GM19395 (cell line): ENCODE measurements at regions not wholly inside any gene's neighbourhood (a gene's known extent, or its start where the extent isn't known, plus 50 kb on each side); places are given as distances from the start of the nearest gene placed in this dataset.

Source experiments
- ATAC-seq: cut with Tn5 transposase; IDR thresholded peaks from one replicate; pipeline ENCODE4 v1.9.1; 2021; ENCODE audit warnings: mild to moderate bottlenecking, moderate library complexity; ENCODE audit not compliant: unreplicated experiment

DNA sequence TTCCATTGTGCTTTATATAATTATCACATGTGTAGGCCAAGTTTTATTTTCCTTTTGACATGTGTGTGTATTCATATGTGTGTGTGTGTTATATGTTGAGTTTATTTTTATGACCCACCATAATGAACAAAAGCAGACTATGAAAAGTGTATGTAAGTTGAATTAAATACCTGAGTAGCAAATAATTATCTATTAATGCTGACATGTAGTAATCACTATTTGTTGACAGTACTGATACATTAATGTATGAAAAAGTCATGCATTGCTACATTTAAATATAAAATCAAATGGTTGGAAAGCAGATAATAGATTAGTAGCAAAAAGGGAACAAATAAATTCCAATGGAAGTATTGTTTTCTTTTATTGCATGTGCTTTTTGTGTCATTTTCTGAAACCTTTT, 1948.5 kb upstream of the PCDH20 start:
- no peak for ATAC-seq

DNA sequence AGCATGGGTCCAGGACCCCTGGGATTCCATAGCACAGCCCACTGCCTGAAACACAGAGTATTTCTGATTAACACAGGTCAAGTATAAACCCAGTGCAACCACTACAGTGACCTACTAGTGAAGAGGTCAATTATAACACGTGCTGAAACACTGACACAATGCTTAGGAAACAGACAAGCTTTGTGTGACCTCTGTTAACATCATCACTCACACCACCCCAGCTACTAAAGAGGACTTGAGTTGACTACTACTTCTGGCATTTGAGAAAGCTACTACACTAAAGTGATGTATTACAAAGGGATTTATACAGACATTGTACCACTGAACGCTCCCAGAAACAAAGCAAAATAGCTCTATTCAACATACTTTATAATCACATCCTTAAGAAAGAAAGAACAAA, 1935.9 kb upstream of the PCDH20 start:
- no peak for ATAC-seq

DNA sequence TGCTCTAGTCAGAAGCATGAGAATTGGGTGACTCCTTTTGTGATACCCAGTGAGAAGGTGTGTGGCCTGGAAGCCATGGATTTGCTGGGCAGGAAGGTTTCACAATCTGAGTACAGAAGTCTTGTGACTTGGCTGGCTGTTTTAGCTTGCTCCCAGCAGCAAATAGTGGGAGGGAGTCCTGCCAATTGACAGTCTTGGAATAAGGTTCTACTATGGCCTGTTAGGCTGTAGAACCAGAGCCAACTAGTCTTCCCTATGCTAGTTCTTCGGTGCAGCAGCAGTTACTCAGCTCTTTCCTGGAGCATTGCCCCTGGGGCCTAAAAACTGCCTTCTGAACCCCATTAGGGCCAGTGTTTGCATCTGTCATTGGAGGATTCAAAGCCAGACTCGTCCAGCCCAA, 1935.4 kb upstream of the PCDH20 start:
- ATAC-seq = no peak

DNA sequence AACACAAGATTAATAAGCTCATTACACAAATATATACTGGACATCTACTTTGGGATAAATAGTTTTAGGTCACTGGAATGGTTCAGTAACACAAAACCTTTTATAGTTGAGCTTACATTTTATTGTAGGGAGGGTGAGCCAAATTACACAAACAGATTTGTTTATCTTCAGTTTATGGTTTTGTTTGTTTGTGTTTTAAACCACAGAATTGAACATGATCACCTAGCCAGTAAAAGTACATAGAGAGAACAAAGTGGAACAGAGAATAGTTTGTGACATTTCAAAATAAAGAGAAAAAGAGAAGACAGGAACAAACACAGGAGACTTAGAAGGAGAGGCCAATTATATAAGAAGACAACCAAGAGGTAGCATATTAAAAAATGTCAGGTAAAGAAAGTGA, 1930.2 kb upstream of the PCDH20 start:
- no peak for ATAC-seq

DNA sequence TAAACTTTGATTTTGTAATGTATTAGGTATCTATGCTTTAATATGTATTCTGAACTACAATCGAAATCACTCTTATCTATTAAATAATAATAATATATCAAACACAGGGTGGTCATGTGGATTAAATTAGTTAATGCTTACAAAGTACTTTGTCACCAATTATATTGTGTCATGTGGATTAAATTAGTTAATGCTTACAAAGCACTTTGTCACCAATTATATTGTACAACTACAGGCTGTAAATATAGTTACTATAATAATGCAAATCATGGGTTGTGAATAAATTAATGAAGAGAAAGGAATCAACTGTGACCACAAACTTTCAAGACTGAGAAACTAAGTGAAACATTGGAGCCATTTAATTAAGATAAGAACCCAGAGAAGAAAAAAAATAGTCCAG, 1929.1 kb upstream of the PCDH20 start:
- no peak for ATAC-seq

DNA sequence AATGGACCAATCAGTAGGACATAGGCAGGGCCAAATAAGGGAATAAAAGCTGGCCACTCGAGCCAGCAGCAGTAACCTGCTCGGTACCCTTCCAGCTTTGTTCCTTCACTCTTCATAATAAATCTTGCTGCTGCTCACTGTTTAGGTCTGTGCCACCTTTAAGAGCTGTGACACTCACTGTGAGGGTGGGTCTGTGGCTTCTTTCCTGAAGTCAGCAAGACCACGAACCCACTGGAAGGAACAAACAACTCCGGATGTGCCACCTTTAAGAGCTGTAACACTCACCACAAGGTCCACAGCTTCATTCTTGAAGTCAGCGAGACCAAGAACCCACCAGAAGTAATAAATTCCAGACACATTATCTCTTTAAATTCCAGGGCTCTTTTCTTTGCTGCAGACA, 1922.3 kb upstream of the PCDH20 start:
- ATAC-seq = no peak

DNA sequence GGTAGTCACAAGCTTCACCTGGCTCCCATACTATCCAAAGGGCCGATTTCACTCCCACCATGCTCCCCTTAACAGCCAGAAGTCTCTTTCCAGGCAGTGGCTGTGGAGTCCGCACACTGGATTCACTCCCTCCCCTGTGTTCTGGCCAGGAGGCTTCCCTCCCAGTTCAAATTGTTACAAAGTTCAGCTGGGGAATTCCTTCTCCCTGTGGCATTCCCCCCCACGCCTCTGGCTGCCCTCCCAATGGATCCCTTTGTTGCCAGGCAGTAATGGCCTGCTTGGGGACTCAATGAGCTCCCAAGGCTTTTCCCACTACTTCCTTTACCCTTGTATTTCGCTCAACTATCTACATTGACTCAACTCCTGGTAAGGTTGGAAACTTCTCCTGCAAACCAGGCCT, 1921.4 kb upstream of the PCDH20 start:
- no peak for ATAC-seq

DNA sequence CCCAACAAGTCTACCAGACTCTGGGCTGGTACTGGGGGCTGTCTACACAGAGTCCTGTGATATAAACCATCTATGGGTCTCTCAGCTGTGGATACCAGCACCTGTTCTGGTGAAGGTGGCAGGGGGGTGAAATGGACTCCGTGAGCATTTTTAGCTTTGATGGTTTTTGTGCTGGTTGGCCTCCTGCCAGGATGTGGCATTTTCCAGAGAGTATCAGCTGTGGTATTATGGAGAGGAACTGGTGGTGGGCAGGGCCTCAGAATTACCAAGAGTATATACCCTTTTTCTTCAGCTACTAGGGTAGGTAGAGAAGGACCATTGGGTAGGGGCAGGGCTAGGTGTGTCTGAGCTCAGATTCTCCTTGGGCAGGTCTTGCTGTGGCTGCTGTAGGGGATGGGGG, 1920.9 kb upstream of the PCDH20 start:
- no peak for ATAC-seq

DNA sequence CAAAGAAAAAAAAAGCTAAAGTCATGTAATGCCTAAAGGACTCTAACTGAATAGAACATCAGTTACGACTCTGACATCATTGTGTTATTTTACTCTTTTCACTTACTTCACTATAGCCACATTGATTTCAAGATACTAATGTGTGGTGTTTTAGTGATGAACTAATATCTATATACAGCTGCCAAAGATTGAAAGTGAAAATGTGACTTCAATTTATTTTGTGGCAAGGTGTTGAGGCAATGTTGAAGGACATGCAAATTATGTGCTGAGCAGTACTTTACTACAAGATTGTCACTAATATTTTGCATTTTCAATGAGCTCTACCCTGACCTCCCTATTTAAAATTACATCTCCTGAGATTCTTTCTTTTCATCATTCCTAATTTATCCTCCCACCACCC, 1911.9 kb upstream of the PCDH20 start:
- no peak for ATAC-seq

DNA sequence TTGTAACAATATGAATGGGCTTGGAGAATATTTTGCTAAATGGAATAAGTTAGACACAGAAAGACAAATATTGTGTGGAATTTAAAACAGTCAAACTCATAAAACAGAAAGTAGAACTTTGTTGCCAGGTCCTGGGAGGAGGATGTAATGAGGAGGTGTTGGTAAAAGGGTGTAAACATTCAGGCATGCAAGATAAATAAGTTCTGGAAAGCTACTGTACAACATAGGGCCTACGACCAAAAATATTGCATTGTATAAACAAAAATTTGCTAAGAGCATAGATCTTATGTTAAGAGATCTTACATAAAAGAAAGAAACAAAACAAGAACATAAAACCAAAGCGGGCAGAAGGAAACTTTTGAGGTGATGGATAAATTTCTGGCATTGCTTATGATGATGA, 1907.8 kb upstream of the PCDH20 start:
- ATAC-seq = no peak

DNA sequence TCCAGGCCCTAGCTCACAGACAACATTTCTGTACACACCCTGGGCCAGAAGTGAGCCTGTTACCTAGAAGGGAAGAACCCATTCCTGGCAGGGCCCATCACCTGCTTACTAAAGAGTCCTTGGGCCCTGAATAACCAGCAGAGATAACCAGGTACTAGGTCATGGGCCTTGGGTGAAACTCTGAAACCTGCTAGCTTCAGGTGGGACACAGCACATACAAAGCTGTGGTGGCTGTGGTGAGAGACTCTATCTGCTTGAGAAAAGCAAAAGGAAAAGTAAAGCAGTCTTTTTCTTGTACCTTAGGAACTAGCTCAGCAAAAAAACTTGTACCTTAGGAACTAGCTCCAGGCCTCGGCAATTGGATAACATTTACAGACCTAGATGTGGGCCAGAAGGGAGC, 1895.9 kb upstream of the PCDH20 start:
- ATAC-seq = no peak

DNA sequence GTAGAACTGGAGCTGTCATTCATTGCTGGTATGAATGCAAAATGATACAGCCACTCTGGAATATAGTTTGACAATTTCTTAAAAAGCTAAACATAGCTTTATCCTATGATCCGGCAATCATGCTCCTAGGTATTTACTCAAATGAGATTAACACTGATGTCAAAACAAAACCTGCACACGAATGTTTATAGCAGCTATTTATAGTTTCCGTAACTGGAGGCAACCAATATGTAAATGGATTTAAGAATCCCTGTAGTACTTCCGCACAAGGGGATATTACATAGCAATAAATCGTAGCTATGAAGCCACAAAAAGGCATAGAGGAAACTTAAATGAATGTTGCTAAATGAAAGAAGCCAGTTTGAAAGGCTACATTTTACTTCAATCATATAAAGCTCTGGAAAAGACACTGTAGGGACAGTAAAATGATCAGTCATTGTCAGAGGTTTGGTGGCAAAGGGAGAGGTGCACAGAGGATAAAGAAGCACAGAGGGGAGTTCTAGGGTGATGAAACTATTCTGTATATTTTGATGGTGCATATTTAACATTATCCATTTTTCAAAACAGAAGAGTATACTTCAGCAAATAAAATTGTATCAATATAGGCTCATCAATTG, 1893.0 kb upstream of the PCDH20 start:
- no peak for ATAC-seq

DNA sequence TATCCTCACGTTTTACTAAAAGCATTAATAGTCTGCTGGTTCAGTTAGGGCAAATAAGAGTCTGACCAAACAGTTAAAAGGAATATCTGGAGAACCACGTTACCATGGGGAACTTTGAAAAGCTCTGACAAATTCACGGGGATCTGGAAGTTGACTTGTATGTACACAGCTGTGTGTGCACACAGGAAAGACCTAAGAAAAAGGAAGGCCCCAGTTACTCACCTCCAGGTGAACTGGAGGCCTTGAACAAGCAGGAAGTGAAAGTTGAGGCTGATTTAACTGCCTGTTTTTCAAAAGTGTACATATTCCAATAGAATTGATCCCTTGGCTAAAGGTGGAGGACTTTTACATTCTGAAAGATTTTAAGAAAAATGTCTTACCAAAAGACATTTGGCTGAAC, 1891.6 kb upstream of the PCDH20 start:
- no peak for ATAC-seq

DNA sequence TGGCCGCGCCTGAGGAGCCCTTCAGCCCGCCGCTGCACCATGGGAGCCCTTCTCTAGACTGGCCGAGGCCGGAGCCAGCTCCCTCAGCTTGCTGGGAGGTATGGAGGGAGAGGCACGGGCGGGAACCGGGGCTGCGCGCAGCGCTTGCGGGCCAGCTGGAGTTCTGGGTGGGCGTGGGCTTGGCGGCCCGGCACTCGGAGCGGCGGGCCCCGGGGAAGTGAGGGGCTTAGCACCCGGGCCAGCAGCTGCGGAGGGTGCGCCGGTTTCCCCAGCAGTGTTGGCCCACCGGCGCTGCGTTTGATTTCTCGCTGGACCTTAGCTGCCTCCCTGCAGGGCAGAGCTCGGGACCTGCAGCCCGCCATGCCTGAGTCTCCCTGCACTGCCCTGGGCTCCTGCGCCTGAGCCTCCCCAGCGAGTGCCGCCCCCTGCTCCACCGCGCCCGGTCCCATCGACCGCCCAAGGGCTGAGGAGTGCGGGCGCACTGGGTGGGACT, 1890.0 kb upstream of the PCDH20 start:
- no peak for ATAC-seq

DNA sequence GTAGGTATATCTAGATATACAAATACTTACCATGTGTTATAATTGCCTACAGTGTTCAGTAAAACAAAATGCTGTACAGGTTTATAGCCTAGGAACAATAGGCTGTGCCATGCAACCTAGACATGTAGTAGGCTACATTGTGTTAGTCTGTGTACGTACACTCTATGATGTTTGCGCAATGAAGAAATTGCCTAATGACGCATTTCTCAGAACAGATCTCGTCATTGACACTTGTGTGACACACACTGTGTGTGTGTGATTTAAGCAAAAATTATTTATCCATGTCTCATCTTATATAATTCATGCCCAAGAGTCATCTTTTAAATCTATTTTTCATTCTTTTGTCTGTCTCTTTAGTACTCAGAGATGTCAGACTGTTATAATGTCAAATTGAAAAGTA, 1888.8 kb upstream of the PCDH20 start:
- no peak for ATAC-seq

DNA sequence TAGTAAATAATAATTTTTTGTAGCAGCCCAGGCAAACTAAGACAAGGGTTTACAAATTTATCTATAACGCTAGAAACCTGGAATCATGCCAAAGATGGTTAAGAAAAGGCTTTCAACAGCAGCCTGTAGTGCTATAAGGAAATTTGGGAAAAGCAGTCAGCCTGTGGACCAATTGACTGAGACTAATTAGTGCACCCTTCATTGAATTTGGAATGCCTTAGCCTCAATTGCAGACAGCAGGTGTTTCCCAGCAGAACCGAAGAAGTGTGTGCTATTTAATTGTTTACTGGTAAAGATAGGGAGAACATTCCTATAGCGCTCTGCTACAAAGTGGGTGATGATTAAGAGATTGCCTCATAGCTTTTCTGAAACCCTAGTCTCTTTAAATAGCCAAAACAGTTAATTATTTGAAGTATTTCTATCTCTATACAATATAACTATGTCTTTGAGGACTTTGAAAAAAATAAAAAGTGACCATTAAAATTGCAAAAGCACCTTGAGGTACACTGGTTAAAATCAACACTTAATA, 1884.3 kb upstream of the PCDH20 start:
- no peak for ATAC-seq

DNA sequence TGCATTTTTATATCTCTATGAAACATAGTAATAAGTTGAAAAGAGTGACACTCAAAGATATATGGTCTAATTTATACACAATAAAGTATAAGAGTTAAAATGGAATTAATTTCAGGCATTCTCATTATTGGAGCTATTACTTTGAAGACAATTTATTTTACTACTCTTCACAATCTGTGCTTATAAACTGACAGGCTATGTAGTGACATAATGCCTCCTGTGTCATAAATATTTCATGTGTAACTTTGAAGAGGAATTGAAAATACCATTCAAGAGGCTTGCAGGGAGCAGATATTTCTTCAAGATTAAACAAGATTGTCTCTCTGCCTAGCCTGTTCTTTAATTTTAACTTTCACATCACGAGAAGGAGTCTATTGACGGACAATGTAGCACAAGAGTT, 1881.5 kb upstream of the PCDH20 start:
- no peak for ATAC-seq

DNA sequence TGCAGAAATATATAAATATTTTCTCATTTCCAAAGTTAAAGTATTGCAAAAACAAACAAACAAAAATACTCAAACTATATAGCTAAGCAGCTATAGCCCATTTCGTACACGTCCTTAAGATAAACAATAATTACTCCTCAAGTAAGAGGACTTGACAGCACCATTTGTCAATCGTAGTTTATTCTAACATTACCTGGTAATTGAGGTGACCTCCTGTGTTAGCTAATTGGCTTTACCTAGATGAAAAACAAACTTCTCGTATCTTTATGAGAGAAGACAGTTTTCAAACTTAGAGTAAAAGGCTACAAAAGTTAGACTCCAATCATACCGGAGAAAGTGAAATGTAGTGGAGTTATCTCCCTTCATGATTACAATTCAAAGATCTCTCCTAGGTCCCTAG, 1876.1 kb upstream of the PCDH20 start:
- no peak for ATAC-seq

DNA sequence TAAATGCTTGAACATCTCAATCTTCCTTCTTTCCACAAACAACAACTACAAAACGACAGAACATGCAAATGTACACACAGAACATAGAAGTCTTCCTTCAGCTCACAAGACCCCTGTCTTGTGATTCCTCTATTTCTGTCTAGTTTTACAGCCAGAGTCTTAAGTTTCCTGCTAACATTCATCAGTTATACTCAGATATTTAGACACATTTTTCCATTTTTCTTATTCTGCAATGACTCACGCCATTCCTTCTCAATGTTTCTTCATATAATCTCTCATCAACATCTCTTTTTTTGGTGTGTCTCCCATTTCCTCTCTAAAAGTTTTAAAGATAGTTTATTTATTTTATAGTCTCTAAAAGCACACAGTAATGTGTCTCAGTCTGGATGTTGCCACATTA, 1872.9 kb upstream of the PCDH20 start:
- no peak for ATAC-seq

DNA sequence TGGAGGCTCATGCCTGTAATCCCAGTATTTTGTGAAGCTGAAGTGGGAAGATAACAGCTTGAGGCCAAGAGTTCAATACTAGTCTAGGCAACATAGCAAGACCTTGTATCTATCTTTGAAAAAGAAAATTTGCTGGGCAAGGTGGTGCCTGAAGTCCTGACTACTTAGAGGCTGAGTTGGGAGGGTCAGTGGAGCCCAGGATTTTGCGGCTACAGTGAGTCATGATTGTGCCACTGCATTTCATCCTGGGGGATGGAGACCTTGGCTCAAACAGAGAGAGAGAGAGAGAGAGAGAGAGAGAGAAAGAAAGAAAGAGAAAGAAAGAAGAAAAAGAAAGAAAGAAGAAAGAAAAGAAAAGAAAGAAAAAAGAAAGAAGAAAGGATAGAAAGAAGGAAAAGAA, 1872.3 kb upstream of the PCDH20 start:
- no peak for ATAC-seq

DNA sequence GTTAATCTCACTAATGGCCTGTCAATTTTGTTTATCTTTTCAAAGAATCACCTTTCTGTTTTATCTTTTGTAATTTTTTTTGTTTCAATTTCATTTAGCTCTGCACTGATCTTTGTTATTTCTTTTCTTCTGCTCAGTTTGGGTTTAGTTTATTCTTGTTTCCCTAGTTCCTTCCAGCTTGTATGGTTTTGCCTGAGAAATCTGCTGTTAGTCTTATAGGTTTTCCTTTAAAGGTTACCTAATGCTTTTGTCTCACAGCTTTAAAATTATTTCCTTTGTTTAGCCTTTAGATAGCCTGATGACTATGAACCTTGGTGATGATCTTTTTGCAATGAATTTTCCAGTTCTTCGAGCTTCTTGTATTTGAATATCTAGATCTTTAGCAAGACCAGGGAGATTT, 1869.8 kb upstream of the PCDH20 start:
- no peak for ATAC-seq

DNA sequence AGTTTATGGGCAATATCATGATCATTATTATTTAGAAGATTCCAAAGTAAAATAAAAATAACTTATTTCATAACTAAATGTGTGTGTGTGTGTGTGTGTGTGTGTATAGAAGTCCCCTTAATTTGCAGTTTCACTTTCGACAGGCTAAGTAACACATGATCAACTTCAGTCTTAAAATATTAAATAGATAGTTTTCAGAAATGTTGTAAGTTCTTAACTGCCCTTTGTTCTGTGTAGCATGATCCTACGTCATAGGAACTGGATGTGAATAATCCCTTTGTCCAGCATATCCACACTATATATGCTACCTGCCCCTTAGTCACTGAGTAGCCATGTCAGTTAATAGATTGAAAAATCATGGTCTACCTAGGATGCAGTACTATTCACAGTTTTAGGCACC, 1863.5 kb upstream of the PCDH20 start:
- ATAC-seq = no peak

DNA sequence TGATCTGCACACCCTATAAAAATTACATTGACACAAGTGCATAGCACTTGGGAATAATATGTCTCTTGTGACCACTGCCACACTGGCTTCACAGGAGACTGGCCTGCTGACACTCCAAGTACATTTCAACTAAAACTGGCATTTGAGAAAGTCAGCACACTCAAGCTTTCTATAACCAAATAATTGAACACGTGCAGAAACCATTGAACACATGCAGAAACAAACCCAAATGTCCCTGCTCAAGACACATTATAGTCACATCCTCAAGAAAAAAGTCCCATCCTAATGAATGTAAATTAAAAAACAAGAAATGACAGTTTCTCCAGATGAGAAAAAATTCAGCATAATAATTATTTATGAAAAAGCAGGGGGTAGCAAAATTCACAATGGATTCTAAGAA, 1859.1 kb upstream of the PCDH20 start:
- no peak for ATAC-seq
